ENCODE measurements at regions not wholly inside any gene's neighbourhood (a gene's known extent, or its start where the extent isn't known, plus 50 kb on each side); places are given as distances from the start of the nearest gene placed in this dataset.

DNA sequence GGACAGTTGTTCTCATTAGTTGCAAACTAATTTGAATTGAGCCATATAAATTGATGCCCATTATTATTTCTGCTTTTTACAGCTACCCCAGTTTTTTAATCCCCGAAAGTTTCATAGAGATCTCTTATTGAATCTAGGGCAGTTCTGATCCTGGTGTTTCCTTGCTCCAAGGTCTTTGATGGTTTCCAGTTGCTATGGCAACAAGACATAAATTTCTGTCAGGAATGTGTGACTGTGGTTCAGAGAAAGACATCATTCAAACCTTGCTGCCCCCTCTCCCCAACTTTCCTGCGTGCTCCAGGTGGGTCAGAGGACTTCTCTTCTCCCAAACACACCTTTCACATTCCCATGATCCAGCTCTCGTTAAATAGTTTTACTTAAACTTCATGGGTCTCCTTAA lies 63.4 kb downstream of the TAF11L14 start:
- TF ChIP-seq, protein P1, sequence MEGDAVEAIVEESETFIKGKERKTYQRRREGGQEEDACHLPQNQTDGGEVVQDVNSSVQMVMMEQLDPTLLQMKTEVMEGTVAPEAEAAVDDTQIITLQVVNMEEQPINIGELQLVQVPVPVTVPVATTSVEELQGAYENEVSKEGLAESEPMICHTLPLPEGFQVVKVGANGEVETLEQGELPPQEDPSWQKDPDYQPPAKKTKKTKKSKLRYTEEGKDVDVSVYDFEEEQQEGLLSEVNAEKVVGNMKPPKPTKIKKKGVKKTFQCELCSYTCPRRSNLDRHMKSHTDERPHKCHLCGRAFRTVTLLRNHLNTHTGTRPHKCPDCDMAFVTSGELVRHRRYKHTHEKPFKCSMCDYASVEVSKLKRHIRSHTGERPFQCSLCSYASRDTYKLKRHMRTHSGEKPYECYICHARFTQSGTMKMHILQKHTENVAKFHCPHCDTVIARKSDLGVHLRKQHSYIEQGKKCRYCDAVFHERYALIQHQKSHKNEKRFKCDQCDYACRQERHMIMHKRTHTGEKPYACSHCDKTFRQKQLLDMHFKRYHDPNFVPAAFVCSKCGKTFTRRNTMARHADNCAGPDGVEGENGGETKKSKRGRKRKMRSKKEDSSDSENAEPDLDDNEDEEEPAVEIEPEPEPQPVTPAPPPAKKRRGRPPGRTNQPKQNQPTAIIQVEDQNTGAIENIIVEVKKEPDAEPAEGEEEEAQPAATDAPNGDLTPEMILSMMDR (optimal IDR thresholded peaks at IDR 0.05 in 1 of 3, IDR thresholded peaks at IDR 0.05 in 1 of 3, conservative IDR thresholded peaks at IDR 0.05 in 1 of 3; ENCODE audit: extremely low read depth in 1 of 3, insufficient read depth in 2 of 3, low read length in 3 of 3), result no peak
- no peak for TF ChIP-seq EZH2 (IDR thresholded peaks at IDR 0.05; ENCODE audit: low read length)
